CD14-positive monocyte (primary cell): ENCODE measurements at regions not wholly inside any gene's neighbourhood (a gene's known extent, or its start where the extent isn't known, plus 50 kb on each side); places are given as distances from the start of the nearest gene placed in this dataset.

Source experiments
- DNase-seq, 3 donors: peaks; one replicate each; pipeline ENCODE4 v3.0.0-alpha.2; 2011 to 2022
- H2AFZ ChIP-seq: 2 replicates; pipeline ENCODE4 v1.6.0; 2012; ENCODE audit warnings: mild to moderate bottlenecking, low read depth, low read length, inconsistent platforms; ENCODE audit not compliant: insufficient read depth, poor library complexity, severe bottlenecking
- H3K27ac ChIP-seq, 2 donors: 1 replicate in 1 of 2; 2 replicates in 1 of 2; pipeline ENCODE4 v1.5.1; 2012 to 2013; ENCODE audit warnings: low read length in 2 of 2, control low read depth in 1 of 2, inconsistent platforms in 1 of 2, low read depth in 1 of 2, mild to moderate bottlenecking in 1 of 2
- H3K27me3 ChIP-seq, 2 donors: one replicate each; pipeline versions ENCODE4 v1.6.0 to v1.6.1; 2011 to 2013; ENCODE audit warnings: low read length in 2 of 2; ENCODE audit not compliant: control insufficient read depth in 2 of 2, insufficient read depth in 2 of 2
- H3K36me3 ChIP-seq, 2 donors: replicated peaks in 1 of 2; 1 replicate in 1 of 2; 2 replicates in 1 of 2; pipeline versions ENCODE4 v1.5.1 to v1.6.1; 2012 to 2013; ENCODE audit warnings: low read length in 2 of 2, control low read depth in 1 of 2, inconsistent platforms in 1 of 2, mild to moderate bottlenecking in 1 of 2; ENCODE audit not compliant: insufficient read depth in 2 of 2, control insufficient read depth in 1 of 2
- H3K4me1 ChIP-seq, 2 donors: 1 replicate in 1 of 2; 2 replicates in 1 of 2; pipeline versions ENCODE4 v1.5.1 to v1.6.1; 2012 to 2013; ENCODE audit warnings: low read length in 2 of 2, control low read depth in 1 of 2, inconsistent platforms in 1 of 2, mild to moderate bottlenecking in 1 of 2, moderate library complexity in 1 of 2; ENCODE audit not compliant: insufficient read depth in 2 of 2, control insufficient read depth in 1 of 2
- H3K4me2 ChIP-seq: replicated peaks from 2 replicates; pipeline ENCODE3; 2012; ENCODE audit warnings: low read length, moderate library complexity, mild to moderate bottlenecking; ENCODE audit not compliant: poor library complexity, severe bottlenecking; ENCODE audit errors: extremely low read depth
- H3K4me3 ChIP-seq, 3 experiments: fragments of 200-600 bp in 1 of 3; sonication (generic) in 1 of 3; replicated peaks in 1 of 3; 1 replicate in 2 of 3; 2 replicates in 1 of 3; pipeline ENCODE4 v1.5.1; 2011 to 2013; ENCODE audit warnings: low read length in 3 of 3, mild to moderate bottlenecking in 3 of 3, control low read depth in 2 of 3, low read depth in 2 of 3, inconsistent platforms in 1 of 3, moderate library complexity in 1 of 3
- H3K79me2 ChIP-seq: 2 replicates; pipeline ENCODE4 v1.6.0; 2012; ENCODE audit warnings: mild to moderate bottlenecking, control low read depth, inconsistent platforms, low read length, moderate library complexity; ENCODE audit not compliant: insufficient read depth
- H3K9ac ChIP-seq: 2 replicates; pipeline ENCODE4 v1.6.0; 2017; ENCODE audit warnings: low read length, mild to moderate bottlenecking; ENCODE audit not compliant: insufficient read depth, poor library complexity, severe bottlenecking
- H3K9me3 ChIP-seq, 2 donors: replicated peaks in 1 of 2; 1 replicate in 1 of 2; 2 replicates in 1 of 2; pipeline versions ENCODE4 v1.5.1 to v1.6.1; 2012 to 2013; ENCODE audit warnings: low read length in 2 of 2, control low read depth in 1 of 2; ENCODE audit not compliant: control insufficient read depth in 1 of 2, insufficient read depth in 1 of 2
- H4K20me1 ChIP-seq: 2 replicates; pipeline ENCODE4 v1.6.0; 2012; ENCODE audit warnings: mild to moderate bottlenecking, low read length, control low read depth, moderate library complexity; ENCODE audit not compliant: insufficient read depth
- H3K27ac Mint-ChIP-seq, 7 donors: one replicate each; pipeline ENCODE4 v1.8.0; 2020; ENCODE audit warnings: mild to moderate bottlenecking in 7 of 7, mixed read lengths in 7 of 7, moderate library complexity in 6 of 7, inconsistent platforms in 2 of 7
- H3K27me3 Mint-ChIP-seq, 3 donors: one replicate each; pipeline ENCODE4 v1.8.0; 2021 to 2022; ENCODE audit warnings: low read depth in 3 of 3, mild to moderate bottlenecking in 3 of 3, mixed read lengths in 3 of 3, moderate library complexity in 3 of 3, inconsistent platforms in 1 of 3
- H3K36me3 Mint-ChIP-seq, 2 donors: one replicate each; pipeline ENCODE4 v1.8.0; 2020; ENCODE audit warnings: mixed read lengths in 2 of 2, inconsistent platforms in 1 of 2, mild to moderate bottlenecking in 1 of 2
- H3K4me1 Mint-ChIP-seq: one replicate; pipeline ENCODE4 v1.8.0; 2020; ENCODE audit warnings: mild to moderate bottlenecking, mixed read lengths
- H3K4me3 Mint-ChIP-seq, 2 donors: one replicate each; pipeline ENCODE4 v1.8.0; 2020; ENCODE audit warnings: mild to moderate bottlenecking in 2 of 2, mixed read lengths in 2 of 2, moderate library complexity in 1 of 2
- H3K9me3 Mint-ChIP-seq, 7 donors: one replicate each; pipeline ENCODE4 v1.8.0; 2020 to 2022; ENCODE audit warnings: mixed read lengths in 7 of 7, mild to moderate bottlenecking in 6 of 7, moderate library complexity in 6 of 7, inconsistent platforms in 2 of 7
- CTCF ChIP-seq: fragments of 200-600 bp; IDR thresholded peaks from one replicate; pipeline ENCODE4 v1.8.0; 2022; ENCODE audit warnings: antibody characterized with exemption, mild to moderate bottlenecking
- WGBS: methylation state at CpG from one replicate; pipeline ENCODE4 v1.1.5; 2013; ENCODE audit warnings: missing lambda C conversion rate; ENCODE audit not compliant: insufficient coverage; 5-methylcytosine and 5-hydroxymethylcytosine counted together
- intact Hi-C, 2 donors: fragments of 100-400 bp; cut with micrococcal nuclease; formaldehyde crosslinking; loops; one replicate each; pipeline versions ENCODE4 v1.15.0 to v1.15.1; 2023

DNA sequence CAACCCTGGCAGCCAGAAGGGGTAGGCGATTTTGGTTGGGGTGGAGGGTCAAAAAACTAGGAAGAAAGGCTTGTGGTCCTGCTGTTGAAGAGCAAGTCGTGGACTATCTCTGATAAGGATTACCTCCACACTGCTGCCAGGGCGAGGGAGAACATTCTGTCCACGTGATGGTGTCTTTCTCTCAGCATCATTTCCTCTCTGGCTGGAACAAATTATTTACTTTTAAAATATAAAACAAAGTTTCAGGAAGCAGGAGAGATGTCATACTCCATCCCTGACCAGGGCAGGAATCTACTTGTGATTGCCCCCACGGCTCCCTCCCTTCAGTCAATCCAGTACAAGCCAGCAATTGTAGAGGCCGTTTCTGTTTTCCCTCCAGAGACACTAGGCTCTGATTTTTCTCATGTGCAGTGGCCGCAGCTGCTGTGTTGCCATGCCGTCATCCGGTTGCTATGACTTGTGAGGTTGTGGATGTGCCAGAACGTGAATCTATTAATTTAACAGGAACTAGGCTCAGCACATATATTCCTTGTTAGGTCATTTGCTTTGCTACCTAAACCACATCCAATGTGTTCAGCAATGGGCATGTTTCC, 61.5 kb upstream of the PTGR2 start:
- no peak for DNase-seq
- Histone ChIP-seq H3K4me2 (no peak overlapping the region), H3K4me3 (no peak overlapping the region), H4K20me1 (peaks cover 6% of the 10 kb centered on the region), H3K4me1 (peaks cover 35 to 45% of the 10 kb centered on the region in 2 donors), H3K9ac (no peak overlapping the region), H3K36me3 (no peaks in the 10 kb centered on the region), H3K27ac (no peak overlapping the region), H2AFZ (no peak overlapping the region), H3K9me3 (no peaks in the 10 kb centered on the region), H3K27me3 (no peaks in the 10 kb centered on the region), H3K79me2 (peaks cover 21% of the 10 kb centered on the region)
- Mint-ChIP-seq H3K27ac (peak overlapping the region in 3 of 7 donors; percentile 25 to 49 (median 43)), H3K27me3 (peaks cover 0 to 2% (median 1%) of the 10 kb centered on the region in 3 donors), H3K4me1 (peaks cover 54% of the 10 kb centered on the region), H3K4me3 (no peak overlapping the region), H3K9me3 (no peaks in the 10 kb centered on the region), H3K36me3 (no peaks in the 10 kb centered on the region)
- WGBS = 86% methylated on average over 1 of the region's 10 CpGs
- no peak for TF ChIP-seq CTCF
- intact Hi-C loops = loop anchor here (5.0 kb wide), 2 partner anchors 37 to 48 kb away; no protein-coding TSS in a partner anchor

- H3K36me3 ChIP-seq = no peaks in the 10 kb centered on the region
- no peaks in the 10 kb centered on the region for H3K36me3 Mint-ChIP-seq
- H3K4me1 ChIP-seq = peaks cover 36 to 45% of the 10 kb centered on the region in 2 donors
- H3K4me2 ChIP-seq = no peak overlapping the region
- H3K27me3 Mint-ChIP-seq = peaks cover 0 to 2% (median 1%) of the 10 kb centered on the region in 3 donors
- H4K20me1 ChIP-seq = peaks cover 18% of the 10 kb centered on the region
- DNase-seq = no peak
- no peak overlapping the region for H3K4me3 Mint-ChIP-seq
- no peak overlapping the region for H3K27ac ChIP-seq
- H3K9me3 ChIP-seq = no peaks in the 10 kb centered on the region
- H3K4me1 Mint-ChIP-seq = peaks cover 54% of the 10 kb centered on the region
- no peaks in the 10 kb centered on the region for H3K27me3 ChIP-seq
- no peak for TF ChIP-seq CTCF
- no peak overlapping the region for H3K4me3 ChIP-seq
- H3K9ac ChIP-seq = no peak overlapping the region
- no peaks in the 10 kb centered on the region for H3K9me3 Mint-ChIP-seq
- intact Hi-C loops = loop anchor here (5.0 kb wide), 2 partner anchors 38 to 47 kb away; no protein-coding TSS in a partner anchor
- H3K79me2 ChIP-seq = peaks cover 32% of the 10 kb centered on the region
- no peak overlapping the region for H2AFZ ChIP-seq
- no peak overlapping the region for H3K27ac Mint-ChIP-seq
- 100% methylated on average over 1 of the region's 6 CpGs for WGBS
Observed at GRCh38 chr14:73788701-73789551, 62.7 kb upstream of the PTGR2 start.
